ENCODE measurements at regions not wholly inside any gene's neighbourhood (a gene's known extent, or its start where the extent isn't known, plus 50 kb on each side); places are given as distances from the start of the nearest gene placed in this dataset.

GRCh38 chr1:90344963-90345730 is 350.2 kb downstream of the ZNF326 start:
- H3K4me1 Mint-ChIP-seq = peaks cover 5% of the 10 kb centered on the region
- no peak overlapping the region for H3K4me3 Mint-ChIP-seq
- peaks cover 6 to 8% of the 10 kb centered on the region in 2 donors for H3K9me3 Mint-ChIP-seq
- DNase-seq (no peak), ATAC-seq (no peak)
- no peak overlapping the region for H3K27ac Mint-ChIP-seq
- no peaks in the 10 kb centered on the region for H3K27me3 Mint-ChIP-seq

- Mint-ChIP-seq H3K9me3 (no peaks in the 10 kb centered on the region), H3K4me1 (peaks cover 7% of the 10 kb centered on the region), H3K27me3 (no peaks in the 10 kb centered on the region), H3K27ac (peak overlapping the region in 1 of 2 donors; percentile 59), H3K4me3 (no peak overlapping the region)
- ATAC-seq (no peak), DNase-seq (no peak)
Measured at GRCh38 chr1:90341516-90341915, 346.6 kb downstream of the ZNF326 start.

- DNase-seq = no peak
- H3K27ac Mint-ChIP-seq = no peak overlapping the region
- H3K4me3 Mint-ChIP-seq = no peak overlapping the region
- ATAC-seq = peak; percentile 61
- no peaks in the 10 kb centered on the region for H3K27me3 Mint-ChIP-seq
- H3K4me1 Mint-ChIP-seq = peaks cover 7% of the 10 kb centered on the region
- no peaks in the 10 kb centered on the region for H3K9me3 Mint-ChIP-seq
Measured at GRCh38 chr1:90340606-90341005, 345.7 kb downstream of the ZNF326 start.

GRCh38 chr1:90339811-90340210 is 344.9 kb downstream of the ZNF326 start:
- H3K27me3 Mint-ChIP-seq = no peaks in the 10 kb centered on the region
- ATAC-seq = no peak
- no peak overlapping the region for H3K4me3 Mint-ChIP-seq
- H3K9me3 Mint-ChIP-seq = no peaks in the 10 kb centered on the region
- peaks cover 7% of the 10 kb centered on the region for H3K4me1 Mint-ChIP-seq
- peak overlapping the region in 1 of 2 donors; percentile 13 for H3K27ac Mint-ChIP-seq
- no peak for DNase-seq

GRCh38 chr1:90336552-90337324 is 341.8 kb downstream of the ZNF326 start:
- Mint-ChIP-seq H3K4me1 (peaks cover 7% of the 10 kb centered on the region), H3K4me3 (no peak overlapping the region), H3K9me3 (no peaks in the 10 kb centered on the region), H3K27me3 (no peaks in the 10 kb centered on the region), H3K27ac (no peak overlapping the region)
- no peak for ATAC-seq
- no peak for DNase-seq

GRCh38 chr1:90335558-90335957 is 340.6 kb downstream of the ZNF326 start:
- H3K4me1 Mint-ChIP-seq = peaks cover 6% of the 10 kb centered on the region
- DNase-seq = no peak
- H3K27ac Mint-ChIP-seq = no peak overlapping the region
- no peaks in the 10 kb centered on the region for H3K9me3 Mint-ChIP-seq
- H3K27me3 Mint-ChIP-seq = no peaks in the 10 kb centered on the region
- H3K4me3 Mint-ChIP-seq = no peak overlapping the region
- ATAC-seq = no peak

- no peak overlapping the region for H3K27ac Mint-ChIP-seq
- H3K27me3 Mint-ChIP-seq = no peaks in the 10 kb centered on the region
- DNase-seq (no peak), ATAC-seq (no peak)
- no peaks in the 10 kb centered on the region for H3K9me3 Mint-ChIP-seq
- no peak overlapping the region for H3K4me3 Mint-ChIP-seq
- H3K4me1 Mint-ChIP-seq = no peaks in the 10 kb centered on the region
Measured at GRCh38 chr1:90334137-90334536, 339.2 kb downstream of the ZNF326 start.

- peaks cover 0 to 7% of the 10 kb centered on the region in 2 donors for H3K9me3 Mint-ChIP-seq
- H3K27me3 Mint-ChIP-seq = peaks cover 13% of the 10 kb centered on the region
- H3K4me1 Mint-ChIP-seq = no peaks in the 10 kb centered on the region
- no peak overlapping the region for H3K27ac Mint-ChIP-seq
- ATAC-seq (no peak), DNase-seq (no peak)
- H3K4me3 Mint-ChIP-seq = no peak overlapping the region
Measured at GRCh38 chr1:90325168-90325567, 330.3 kb downstream of the ZNF326 start.

- Mint-ChIP-seq H3K27me3 (peaks cover 13% of the 10 kb centered on the region), H3K4me1 (no peaks in the 10 kb centered on the region), H3K27ac (no peak overlapping the region), H3K4me3 (no peak overlapping the region), H3K9me3 (no peaks in the 10 kb centered on the region)
- ATAC-seq (no peak), DNase-seq (no peak)
Measured at GRCh38 chr1:90322186-90322585, 327.3 kb downstream of the ZNF326 start.

- DNase-seq (no peak), ATAC-seq (no peak)
- Mint-ChIP-seq H3K27me3 (peaks cover 13% of the 10 kb centered on the region), H3K9me3 (no peaks in the 10 kb centered on the region), H3K4me3 (no peak overlapping the region), H3K4me1 (no peaks in the 10 kb centered on the region), H3K27ac (no peak overlapping the region)
Measured at GRCh38 chr1:90319918-90320317, 325.0 kb downstream of the ZNF326 start.

- Mint-ChIP-seq H3K4me1 (no peaks in the 10 kb centered on the region), H3K9me3 (no peaks in the 10 kb centered on the region), H3K4me3 (no peak overlapping the region), H3K27ac (no peak overlapping the region), H3K27me3 (peaks cover 13% of the 10 kb centered on the region)
- DNase-seq (no peak), ATAC-seq (no peak)
Measured at GRCh38 chr1:90318431-90318830, 323.5 kb downstream of the ZNF326 start.

- no peak for ATAC-seq
- no peaks in the 10 kb centered on the region for H3K9me3 Mint-ChIP-seq
- no peak overlapping the region for H3K4me3 Mint-ChIP-seq
- DNase-seq = no peak
- no peak overlapping the region for H3K27ac Mint-ChIP-seq
- H3K27me3 Mint-ChIP-seq = peaks cover 13% of the 10 kb centered on the region
- H3K4me1 Mint-ChIP-seq = no peaks in the 10 kb centered on the region
Measured at GRCh38 chr1:90317628-90318027, 322.7 kb downstream of the ZNF326 start.

- DNase-seq (no peak), ATAC-seq (no peak)
- Mint-ChIP-seq H3K27ac (no peak overlapping the region), H3K27me3 (no peaks in the 10 kb centered on the region), H3K4me3 (no peak overlapping the region), H3K4me1 (no peaks in the 10 kb centered on the region), H3K9me3 (no peaks in the 10 kb centered on the region)
Measured at GRCh38 chr1:90314533-90314932, 319.6 kb downstream of the ZNF326 start.

GRCh38 chr1:90313778-90314177 is 318.9 kb downstream of the ZNF326 start:
- DNase-seq (no peak), ATAC-seq (no peak)
- Mint-ChIP-seq H3K9me3 (no peaks in the 10 kb centered on the region), H3K4me3 (no peak overlapping the region), H3K27me3 (no peaks in the 10 kb centered on the region), H3K27ac (no peak overlapping the region), H3K4me1 (no peaks in the 10 kb centered on the region)

- Mint-ChIP-seq H3K4me1 (no peaks in the 10 kb centered on the region), H3K27me3 (no peaks in the 10 kb centered on the region), H3K4me3 (no peak overlapping the region), H3K9me3 (peaks cover 6 to 8% of the 10 kb centered on the region in 2 donors), H3K27ac (no peak overlapping the region)
- ATAC-seq (no peak), DNase-seq (no peak)
Measured at GRCh38 chr1:90309806-90310205, 314.9 kb downstream of the ZNF326 start.

GRCh38 chr1:90308421-90308820 is 313.5 kb downstream of the ZNF326 start:
- Mint-ChIP-seq H3K4me3 (no peak overlapping the region), H3K4me1 (no peaks in the 10 kb centered on the region)
- no peak for ATAC-seq

More at GRCh38 chr1:90308421-90308820, 313.5 kb downstream of the ZNF326 start:
- no peak overlapping the region for H3K27ac Mint-ChIP-seq
- H3K9me3 Mint-ChIP-seq = peaks cover 8 to 14% of the 10 kb centered on the region in 2 donors
- no peaks in the 10 kb centered on the region for H3K27me3 Mint-ChIP-seq
- no peak for DNase-seq
